Testis (tissue), 2 donors: ENCODE measurements at regions not wholly inside any gene's neighbourhood (a gene's known extent, or its start where the extent isn't known, plus 50 kb on each side); places are given as distances from the start of the nearest gene placed in this dataset.

ENCODE experiments used
- POLR2A ChIP-seq: fragments of 450-650 bp; IDR thresholded peaks from one replicate; pipeline ENCODE4 v1.6.1; 2017; ENCODE audit warnings: antibody characterized with exemption, mild to moderate bottlenecking, moderate library complexity
- TF ChIP-seq, protein P1 (sequence below), 3 experiments: fragments of 450-650 bp in 2 of 3; fragments of 200-600 bp in 1 of 3; sonication (generic) in 1 of 3; IDR thresholded peaks; one replicate each; pipeline ENCODE4 v1.5.1; 2016 to 2019; ENCODE audit warnings: antibody characterized with exemption in 3 of 3, mild to moderate bottlenecking in 2 of 3, moderate library complexity in 1 of 3

DNA sequence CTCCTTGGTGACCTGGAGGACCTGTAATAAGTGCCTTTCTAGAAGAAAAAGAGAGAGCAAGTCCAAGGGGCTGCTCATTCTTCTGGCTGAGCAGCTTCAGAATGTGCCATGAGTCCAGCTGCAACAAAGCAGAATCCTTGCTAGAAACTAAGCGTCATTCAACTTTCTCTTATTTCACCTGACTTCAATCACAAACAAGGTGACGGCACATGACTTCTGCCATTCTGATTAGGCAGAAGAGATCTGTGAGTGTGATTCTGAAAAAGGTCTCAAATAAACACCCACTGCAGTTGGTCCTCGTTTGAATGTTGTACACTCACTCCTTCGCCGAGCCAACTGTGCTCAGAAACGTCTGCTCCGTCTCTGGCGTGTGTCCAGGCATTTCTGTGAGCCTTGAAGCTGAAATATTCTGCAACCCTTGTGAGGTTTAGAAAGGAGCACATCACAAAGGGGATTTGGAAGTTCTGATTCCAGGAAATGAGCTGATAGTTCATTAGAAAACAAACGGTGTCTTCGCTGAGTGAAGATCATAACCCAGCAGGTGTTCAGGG, 623.8 kb upstream of the KIRREL3 start:
- TF ChIP-seq, protein P1, sequence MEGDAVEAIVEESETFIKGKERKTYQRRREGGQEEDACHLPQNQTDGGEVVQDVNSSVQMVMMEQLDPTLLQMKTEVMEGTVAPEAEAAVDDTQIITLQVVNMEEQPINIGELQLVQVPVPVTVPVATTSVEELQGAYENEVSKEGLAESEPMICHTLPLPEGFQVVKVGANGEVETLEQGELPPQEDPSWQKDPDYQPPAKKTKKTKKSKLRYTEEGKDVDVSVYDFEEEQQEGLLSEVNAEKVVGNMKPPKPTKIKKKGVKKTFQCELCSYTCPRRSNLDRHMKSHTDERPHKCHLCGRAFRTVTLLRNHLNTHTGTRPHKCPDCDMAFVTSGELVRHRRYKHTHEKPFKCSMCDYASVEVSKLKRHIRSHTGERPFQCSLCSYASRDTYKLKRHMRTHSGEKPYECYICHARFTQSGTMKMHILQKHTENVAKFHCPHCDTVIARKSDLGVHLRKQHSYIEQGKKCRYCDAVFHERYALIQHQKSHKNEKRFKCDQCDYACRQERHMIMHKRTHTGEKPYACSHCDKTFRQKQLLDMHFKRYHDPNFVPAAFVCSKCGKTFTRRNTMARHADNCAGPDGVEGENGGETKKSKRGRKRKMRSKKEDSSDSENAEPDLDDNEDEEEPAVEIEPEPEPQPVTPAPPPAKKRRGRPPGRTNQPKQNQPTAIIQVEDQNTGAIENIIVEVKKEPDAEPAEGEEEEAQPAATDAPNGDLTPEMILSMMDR (IDR thresholded peaks at IDR 0.05) = no peak
- no peak for TF ChIP-seq POLR2A
